ENCODE measurements at regions not wholly inside any gene's neighbourhood (a gene's known extent, or its start where the extent isn't known, plus 50 kb on each side); places are given as distances from the start of the nearest gene placed in this dataset.

GRCh38 chr16:7233975-7234374 lies 98.7 kb upstream of the RBFOX1 start:
- no peaks in the 10 kb centered on the region for H3K4me1 ChIP-seq (ENCODE audit: control insufficient read depth, insufficient read depth, low read length)
- no peaks in the 10 kb centered on the region for H3K27me3 ChIP-seq (ENCODE audit: control insufficient read depth, insufficient read depth, low read length)
- no peak overlapping the region for H2AK5ac ChIP-seq (ENCODE audit: low read depth, low read length)
- ChIA-PET CTCF (no interaction called here), POLR2A (ENCODE audit: unreplicated experiment) (no interaction called here)
- TF ChIP-seq MAFK (IDR thresholded peaks at IDR 0.05; ENCODE audit: low read depth, low read length) (no peak), MXI1 (IDR thresholded peaks at IDR 0.05; ENCODE audit: borderline replicate concordance, low read depth, low read length) (no peak), SMC3 (IDR thresholded peaks at IDR 0.05; ENCODE audit: low read depth, low read length) (no peak), FOS (IDR thresholded peaks at IDR 0.05; ENCODE audit: low read depth, low read length) (no peak), BHLHE40 (IDR thresholded peaks at IDR 0.05; ENCODE audit: low read depth, low read length) (no peak), MAZ (IDR thresholded peaks at IDR 0.05; ENCODE audit: borderline replicate concordance, low read depth, low read length) (no peak), NFE2L2 (IDR thresholded peaks at IDR 0.05; ENCODE audit: low read depth, low read length) (no peak), RCOR1 (IDR thresholded peaks at IDR 0.05; ENCODE audit: insufficient replicate concordance, low read length) (no peak), RFX5 (IDR thresholded peaks at IDR 0.05; ENCODE audit: low read depth, low read length) (no peak), POLR2A (IDR thresholded peaks at IDR 0.05; ENCODE audit: low read depth, low read length) (no peak), USF2 (IDR thresholded peaks at IDR 0.05; ENCODE audit: low read depth, low read length) (no peak), RAD21 (IDR thresholded peaks at IDR 0.05; ENCODE audit: low read length) (no peak), CHD1 (IDR thresholded peaks at IDR 0.05; ENCODE audit: low read depth, low read length) (no peak), CEBPB (IDR thresholded peaks at IDR 0.05; ENCODE audit: low read depth, low read length) (no peak), ELK1 (IDR thresholded peaks at IDR 0.05; ENCODE audit: borderline replicate concordance, low read depth, low read length) (no peak), CTCF (conservative IDR thresholded peaks at IDR 0.05; ENCODE audit: low read depth, low read length) (no peak)
- no peak overlapping the region for H2AFZ ChIP-seq (replicated peaks; ENCODE audit: low read length, poor library complexity)
- no peak overlapping the region for H4K8ac ChIP-seq (ENCODE audit: low read depth in 2 of 2, low read length in 2 of 2)
- no peaks in the 10 kb centered on the region for H4K20me1 ChIP-seq (ENCODE audit: insufficient read depth, low read length)
- H3K14ac ChIP-seq (replicated peaks; ENCODE audit: low read depth, low read length): no peak overlapping the region
- BruUV-seq (replicated peaks): no TSS peak
- H3K36me3 ChIP-seq (ENCODE audit: control insufficient read depth, insufficient read depth, low read length): no peaks in the 10 kb centered on the region
- no peak overlapping the region for H2AK9ac ChIP-seq (replicated peaks; ENCODE audit: low read depth, low read length, poor library complexity)
- no peak overlapping the region for H3K18ac ChIP-seq (ENCODE audit: low read depth, low read length)
- H3K9me3 ChIP-seq (ENCODE audit: control insufficient read depth, insufficient read depth, low read length): peaks cover 5% of the 10 kb centered on the region
- H2BK15ac ChIP-seq (ENCODE audit: low read depth, low read length): no peak overlapping the region
- H3K27ac ChIP-seq (ENCODE audit: insufficient read depth, low read length): no peak overlapping the region
- no peak overlapping the region for H3K9ac ChIP-seq (ENCODE audit: low read depth, low read length)
- no peak overlapping the region for H4K91ac ChIP-seq (ENCODE audit: insufficient read depth, low read depth, low read length)
- in situ Hi-C loops (cut with MboI; ENCODE audit: low sequenced_read_pairs): no loop called here
- H3K4me2 ChIP-seq (ENCODE audit: low read depth, low read length): no peak overlapping the region
- dilution Hi-C loops (cut with HindIII; ENCODE audit: low sequenced_read_pairs, unreplicated experiment): no loop called here
- H3K4ac ChIP-seq (ENCODE audit: low read depth, low read length): no peak overlapping the region
- DNase-seq: no peak
- ATAC-seq (ENCODE audit: low read depth): no peak
- no peak overlapping the region for H3K4me3 ChIP-seq (ENCODE audit: insufficient read depth, low read depth, low read length)
- H2BK20ac ChIP-seq (ENCODE audit: low read depth, low read length): no peak overlapping the region
- H3K9me1 ChIP-seq (ENCODE audit: insufficient read depth, low read length): no peaks in the 10 kb centered on the region
- H2BK120ac ChIP-seq (ENCODE audit: low read depth, low read length): no peak overlapping the region
- H3K23ac ChIP-seq (ENCODE audit: low read depth, low read length): no peak overlapping the region
- H3K56ac ChIP-seq (ENCODE audit: extremely low read depth, insufficient read depth, low read length): no peak overlapping the region
- H3K79me1 ChIP-seq (ENCODE audit: low read depth in 1 of 2, low read length in 2 of 2): no peaks in the 10 kb centered on the region
- no CpG with 5 or more reads among the region's 2 CpGs for WGBS, 2 experiments (ENCODE audit: extremely low coverage in 2 of 2, insufficient read length in 1 of 2)
- no peak overlapping the region for H4K5ac ChIP-seq (ENCODE audit: low read depth, low read length)
- H2BK5ac ChIP-seq (ENCODE audit: low read depth, low read length, poor library complexity, severe bottlenecking): no peak overlapping the region
- intact Hi-C loops (cut with micrococcal nuclease): no loop called here
